HCT116 (cell line): ENCODE measurements at regions not wholly inside any gene's neighbourhood (a gene's known extent, or its start where the extent isn't known, plus 50 kb on each side); places are given as distances from the start of the nearest gene placed in this dataset.
"Not testable (repeated sequence)": the region's sequence is repeated elsewhere in the genome, so short reads cannot be mapped to it uniquely, and the experiment has no call there.

Source experiments
- ATAC-seq: fragments of 200-7000 bp; cut with Tn5 transposase; 2 replicates; pipeline ENCODE4 v1.9.1; 2020; ENCODE audit warnings: mild to moderate bottlenecking, moderate library complexity
- BruUV-seq: library from RNA; stranded (reverse); fragments of 400-500 nt; replicated peaks from 2 replicates; lab custom pipeline; 2021; lab: Mats Ljungman, UMichigan
- CTCF ChIA-PET: fragments of 300-600 bp; sonication (Branson Sonifier 250); formaldehyde crosslinking; loops from one replicate; lab custom pipeline; 2021; ENCODE audit warnings: antibody characterized with exemption; lab: Charles Lee
- POLR2A ChIA-PET: fragments of 300-600, 350-600 bp; sonication (Branson Sonifier 250); formaldehyde crosslinking; loops from one replicate; lab custom pipeline; 2021; ENCODE audit warnings: antibody characterized with exemption; lab: Charles Lee
- RAD21 ChIA-PET, 2 experiments: fragments of 300-600 bp; sonication (Branson Sonifier 250); formaldehyde crosslinking; loops; one replicate each; lab custom pipeline; 2023; ENCODE audit warnings: low total read pairs in 2 of 2; ENCODE audit not compliant: uncharacterized antibody in 2 of 2, unreplicated experiment in 2 of 2, low non-redundant PET in 1 of 2; lab: Charles Lee
- DNase-seq: peaks from one replicate; pipeline ENCODE4 v3.0.0-alpha.2; 2010; ENCODE audit warnings: low read depth, low spot score
- H2AFZ ChIP-seq: fragments of 200-600 bp; shearing (Covaris generic), sonication (generic); 2 replicates; pipeline ENCODE4 v1.6.1; 2017; ENCODE audit warnings: low read depth, mixed run types, mixed read lengths, antibody characterized with exemption, low read length; ENCODE audit not compliant: poor library complexity, severe bottlenecking
- H3K27ac ChIP-seq: 2 replicates; pipeline ENCODE4 v1.5.1; 2012; ENCODE audit warnings: low read depth, low read length
- H3K27me3 ChIP-seq: fragments of 200-600 bp; sonication (generic); 2 replicates; pipeline ENCODE4 v1.6.1; 2016; ENCODE audit warnings: mixed run types, low read length, mixed read lengths; ENCODE audit not compliant: insufficient read depth
- H3K36me3 ChIP-seq, 2 experiments: fragments of 200-500 bp in 1 of 2; fragments of 200-600 bp in 1 of 2; sonication (Bioruptor generic) in 1 of 2; sonication (generic) in 1 of 2; 2 replicates each; pipeline versions ENCODE4 v1.5.1 to v1.6.1; 2014 to 2016; ENCODE audit warnings: low read length in 2 of 2, inconsistent platforms in 1 of 2, mixed read lengths in 1 of 2, mixed run types in 1 of 2; ENCODE audit not compliant: insufficient read depth in 2 of 2, control insufficient read depth in 1 of 2
- H3K4me1 ChIP-seq, 2 experiments: fragments of 200-600 bp in 1 of 2; sonication (generic) in 1 of 2; 2 replicates each; pipeline versions ENCODE4 v1.5.1 to v1.6.1; 2012 to 2017; ENCODE audit warnings: low read length in 2 of 2, inconsistent platforms in 1 of 2, mild to moderate bottlenecking in 1 of 2, mixed read lengths in 1 of 2, mixed run types in 1 of 2, moderate library complexity in 1 of 2; ENCODE audit not compliant: insufficient read depth in 2 of 2, control insufficient read depth in 1 of 2
- H3K4me2 ChIP-seq: fragments of 200-600 bp; sonication (generic); 2 replicates; pipeline ENCODE4 v1.6.1; 2017; ENCODE audit warnings: mixed run types, low read length, mixed read lengths
- H3K4me3 ChIP-seq, 2 experiments: fragments of 200-600 bp in 1 of 2; sonication (generic) in 1 of 2; replicated peaks in 1 of 2; 2 replicates each; pipeline ENCODE4 v1.5.1; 2011 to 2016; ENCODE audit warnings: low read length in 2 of 2, control low read depth in 1 of 2, low read depth in 1 of 2, mild to moderate bottlenecking in 1 of 2, mixed read lengths in 1 of 2, mixed run types in 1 of 2
- H3K79me2 ChIP-seq: fragments of 200-600 bp; sonication (generic); 2 replicates; pipeline ENCODE4 v1.6.1; 2017; ENCODE audit warnings: mild to moderate bottlenecking, mixed run types, low read length, moderate library complexity, mixed read lengths; ENCODE audit not compliant: insufficient read depth
- H3K9ac ChIP-seq: fragments of 200-600 bp; sonication (generic); 2 replicates; pipeline ENCODE4 v1.6.1; 2016; ENCODE audit warnings: low read length, mixed read lengths
- H3K9me2 ChIP-seq: fragments of 200-600 bp; sonication (generic), shearing (Covaris generic); 2 replicates; pipeline ENCODE4 v1.6.1; 2017; ENCODE audit warnings: mixed run types, mild to moderate bottlenecking, moderate library complexity; ENCODE audit not compliant: insufficient read depth
- H3K9me3 ChIP-seq, 2 experiments: fragments of 200-500 bp in 1 of 2; fragments of 200-600 bp in 1 of 2; sonication (Bioruptor generic) in 1 of 2; sonication (generic) in 1 of 2; 2 replicates each; pipeline ENCODE4 v1.6.1; 2014 to 2017; ENCODE audit warnings: low read length in 2 of 2, mixed read lengths in 2 of 2, inconsistent platforms in 1 of 2, low read depth in 1 of 2, mild to moderate bottlenecking in 1 of 2, mixed run types in 1 of 2, moderate library complexity in 1 of 2; ENCODE audit not compliant: control insufficient read depth in 1 of 2, insufficient read depth in 1 of 2
- H4K20me1 ChIP-seq: fragments of 200-600 bp; sonication (generic), shearing (Covaris generic); 2 replicates; pipeline ENCODE4 v1.6.1; 2017; ENCODE audit warnings: mixed run types, mild to moderate bottlenecking, moderate library complexity; ENCODE audit not compliant: insufficient read depth
- CBX3 ChIP-seq: IDR thresholded peaks from 2 replicates; pipeline ENCODE4 v1.6.1; 2012; ENCODE audit warnings: low read depth
- RAD21 ChIP-seq: IDR thresholded peaks from 2 replicates; pipeline ENCODE4 v1.6.1; 2012; ENCODE audit warnings: low read depth, mild to moderate bottlenecking
- TCF7L2 ChIP-seq: IDR thresholded peaks from 2 replicates; pipeline ENCODE4 v1.7.0; 2011; ENCODE audit warnings: borderline replicate concordance, inconsistent platforms; ENCODE audit not compliant: insufficient read depth, insufficient read length; ENCODE audit errors: extremely low read depth
- intact Hi-C: fragments of 100-400 bp; cut with micrococcal nuclease; formaldehyde crosslinking; loops from 2 replicates; pipeline ENCODE4 v1.10.0; 2022
- TF ChIP-seq, protein P1 (sequence below), 3 experiments: fragments of 200-600 bp in 1 of 3; sonication (generic) in 1 of 3; IDR thresholded peaks in 2 of 3; conservative IDR thresholded peaks in 1 of 3; 2 replicates each; pipeline ENCODE4 v1.5.1; 2012 to 2017; ENCODE audit warnings: low read depth in 2 of 3, low read length in 2 of 3, antibody characterized with exemption in 1 of 3, borderline replicate concordance in 1 of 3, control low read depth in 1 of 3, mild to moderate bottlenecking in 1 of 3, mixed read lengths in 1 of 3, mixed run types in 1 of 3, moderate library complexity in 1 of 3; ENCODE audit not compliant: insufficient read depth in 1 of 3
- TF ChIP-seq, protein P2 (sequence below): IDR thresholded peaks from 2 replicates; pipeline ENCODE4 v1.6.1; 2012

DNA sequence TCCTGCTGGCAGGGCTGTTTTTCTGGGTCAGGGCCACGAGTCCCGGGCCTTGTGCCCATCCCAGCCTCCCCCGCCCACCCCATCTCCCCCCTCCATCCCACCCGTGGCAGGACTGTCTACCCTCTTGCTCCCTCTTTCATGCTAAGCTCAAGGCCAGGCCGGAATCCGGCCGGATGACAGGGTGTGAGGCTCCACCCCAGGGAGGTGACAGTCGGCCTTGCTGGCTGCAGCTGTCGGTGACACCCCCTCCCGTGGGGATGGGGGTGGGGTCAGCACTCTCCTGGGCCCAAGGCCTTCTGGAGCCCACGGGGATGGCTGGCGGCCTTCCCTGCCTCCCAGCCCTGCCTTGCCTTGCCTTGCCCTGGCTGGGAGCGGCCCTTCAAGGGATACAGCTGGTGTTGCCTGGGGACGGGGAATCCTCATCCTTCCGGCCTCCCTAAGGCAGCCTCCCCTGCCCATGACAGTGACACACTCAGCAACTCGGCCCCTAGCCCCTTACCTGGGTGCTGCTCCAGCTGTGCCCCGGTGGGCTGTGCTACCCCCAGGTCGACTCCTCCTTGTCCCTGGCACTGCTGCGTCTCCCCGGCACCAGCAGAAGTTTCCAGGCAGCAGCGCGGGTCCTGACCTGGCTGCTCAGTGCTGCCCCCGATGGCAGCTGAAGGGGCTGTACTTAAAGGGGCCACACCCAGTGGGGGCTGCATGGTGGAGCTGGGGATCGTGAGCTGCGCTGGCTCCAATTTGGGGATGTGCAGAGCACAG lies 303.9 kb downstream of the CCDC74A start:
- peak overlapping the region; percentile 61 for H2AFZ ChIP-seq
- DNase-seq (peak; percentile 55), ATAC-seq (peak; percentile 90)
- RAD21 ChIA-PET, H3K79me2 ChIP-seq, POLR2A ChIA-PET, BruUV-seq, H3K36me3 ChIP-seq, H3K9me3 ChIP-seq, H3K9ac ChIP-seq, H3K9me2 ChIP-seq, H3K27me3 ChIP-seq, H3K27ac ChIP-seq, H4K20me1 ChIP-seq: not testable (repeated sequence)
- H3K4me3 ChIP-seq: peak overlapping the region; percentile 51 to 62
- peak overlapping the region; percentile 87 for H3K4me2 ChIP-seq
- CTCF ChIA-PET: interaction anchor here (0.7 to 1.5 kb wide), 4 partner anchors 29 to 678 kb away, joined by 3 to 4 read pairs (median 3); no protein-coding TSS in a partner anchor
- intact Hi-C loops: loop anchor here (5.0 kb wide), 1 partner anchor 419 kb away; no protein-coding TSS in a partner anchor
- H3K4me1 ChIP-seq: peaks cover 3 to 11% of the 10 kb centered on the region in 2 experiments; a peak in 2 of 4 replicates
- TF ChIP-seq RAD21 (peak; percentile 30; the same call in 1 of the 2 replicates), CBX3 (0 out of 2 replicates have a peak, but pooled peaks have one; percentile 35), TCF7L2 (peak; percentile 56)
- TF ChIP-seq, protein P1, sequence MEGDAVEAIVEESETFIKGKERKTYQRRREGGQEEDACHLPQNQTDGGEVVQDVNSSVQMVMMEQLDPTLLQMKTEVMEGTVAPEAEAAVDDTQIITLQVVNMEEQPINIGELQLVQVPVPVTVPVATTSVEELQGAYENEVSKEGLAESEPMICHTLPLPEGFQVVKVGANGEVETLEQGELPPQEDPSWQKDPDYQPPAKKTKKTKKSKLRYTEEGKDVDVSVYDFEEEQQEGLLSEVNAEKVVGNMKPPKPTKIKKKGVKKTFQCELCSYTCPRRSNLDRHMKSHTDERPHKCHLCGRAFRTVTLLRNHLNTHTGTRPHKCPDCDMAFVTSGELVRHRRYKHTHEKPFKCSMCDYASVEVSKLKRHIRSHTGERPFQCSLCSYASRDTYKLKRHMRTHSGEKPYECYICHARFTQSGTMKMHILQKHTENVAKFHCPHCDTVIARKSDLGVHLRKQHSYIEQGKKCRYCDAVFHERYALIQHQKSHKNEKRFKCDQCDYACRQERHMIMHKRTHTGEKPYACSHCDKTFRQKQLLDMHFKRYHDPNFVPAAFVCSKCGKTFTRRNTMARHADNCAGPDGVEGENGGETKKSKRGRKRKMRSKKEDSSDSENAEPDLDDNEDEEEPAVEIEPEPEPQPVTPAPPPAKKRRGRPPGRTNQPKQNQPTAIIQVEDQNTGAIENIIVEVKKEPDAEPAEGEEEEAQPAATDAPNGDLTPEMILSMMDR (IDR thresholded peaks at IDR 0.05 in 2 of 3, conservative IDR thresholded peaks at IDR 0.05 in 1 of 3; ENCODE audit: borderline replicate concordance in 1 of 3, insufficient read depth in 1 of 3, low read depth in 2 of 3, low read length in 2 of 3): peak; percentile 39 to 89 (median 74); a peak in 5 of 6 replicates
- TF ChIP-seq, protein P2, sequence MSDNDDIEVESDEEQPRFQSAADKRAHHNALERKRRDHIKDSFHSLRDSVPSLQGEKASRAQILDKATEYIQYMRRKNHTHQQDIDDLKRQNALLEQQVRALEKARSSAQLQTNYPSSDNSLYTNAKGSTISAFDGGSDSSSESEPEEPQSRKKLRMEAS: 0 out of 2 replicates have a peak, but pooled peaks have one; percentile 25

DNA sequence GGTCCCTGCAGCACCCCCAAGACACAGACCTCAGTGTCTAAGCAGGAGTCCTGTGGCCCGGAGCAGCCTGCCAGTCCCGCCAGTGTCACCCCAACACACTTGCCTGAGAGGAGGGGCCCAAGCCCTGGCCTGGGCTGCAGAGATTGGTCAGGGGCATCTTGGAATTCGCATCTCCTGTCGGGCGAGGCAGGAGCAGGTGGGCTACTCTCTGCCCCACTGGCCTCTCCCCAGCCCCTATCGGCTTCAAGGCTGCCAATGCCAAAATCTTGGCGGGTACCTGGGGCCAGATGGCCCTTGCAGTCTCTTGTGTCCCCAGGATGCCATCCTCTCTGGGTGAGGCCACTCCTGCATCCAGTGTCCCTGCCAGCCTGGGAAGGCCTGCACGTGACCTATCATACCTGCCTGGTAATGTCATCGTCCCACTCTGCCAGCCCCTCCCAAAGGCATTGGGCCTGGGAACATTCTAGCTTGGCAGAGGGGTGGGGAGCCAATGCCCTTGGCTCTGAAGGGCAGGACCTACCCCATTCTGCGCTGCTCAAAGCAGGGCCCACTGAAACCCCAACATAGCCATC lies 304.6 kb downstream of the CCDC74A start:
- peak overlapping the region; percentile 87 for H3K4me2 ChIP-seq
- H3K9me2 ChIP-seq, DNase-seq, H3K79me2 ChIP-seq, H3K9ac ChIP-seq, H3K27ac ChIP-seq, H3K27me3 ChIP-seq, H3K9me3 ChIP-seq, H3K36me3 ChIP-seq, BruUV-seq, RAD21 ChIA-PET, H4K20me1 ChIP-seq, POLR2A ChIA-PET: not testable (repeated sequence)
- intact Hi-C loops: loop anchor here (5.0 kb wide), 1 partner anchor 420 kb away; no protein-coding TSS in a partner anchor
- H2AFZ ChIP-seq: peak overlapping the region; percentile 61
- H3K4me1 ChIP-seq: peaks cover 3 to 11% of the 10 kb centered on the region in 2 experiments; a peak in 2 of 4 replicates
- CTCF ChIA-PET: interaction anchor here (0.7 to 1.5 kb wide), 4 partner anchors 30 to 678 kb away, joined by 3 to 4 read pairs (median 3); no protein-coding TSS in a partner anchor
- H3K4me3 ChIP-seq: peak overlapping the region in 1 of 2 experiments; percentile 62; a peak in 2 of 4 replicates
- peak; percentile 26 for ATAC-seq

DNA sequence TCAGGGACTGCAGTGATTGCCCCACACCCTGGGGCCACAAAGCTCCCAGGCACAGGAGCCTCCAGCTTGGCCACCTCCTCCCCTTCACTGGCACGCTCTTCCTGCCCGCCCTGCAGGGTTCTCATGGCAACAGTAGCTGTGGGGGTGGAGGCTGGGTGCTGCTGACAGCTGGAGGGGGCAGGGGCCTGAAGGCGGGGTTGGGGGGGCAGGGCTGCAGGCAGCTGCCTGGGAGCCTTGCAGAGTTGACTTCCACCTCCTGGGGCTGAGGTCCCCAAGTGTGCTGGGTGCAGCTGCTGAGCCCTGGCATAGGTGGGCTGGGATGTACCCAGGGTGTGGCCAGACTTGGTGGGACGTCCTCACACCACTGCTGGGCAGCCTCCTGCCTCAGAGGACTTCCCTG lies 305.2 kb downstream of the CCDC74A start:
- DNase-seq, ATAC-seq, H3K27me3 ChIP-seq, CTCF ChIA-PET, H3K27ac ChIP-seq, H3K4me3 ChIP-seq, H3K9ac ChIP-seq, POLR2A ChIA-PET, H3K36me3 ChIP-seq, RAD21 ChIA-PET, H3K9me2 ChIP-seq, H2AFZ ChIP-seq, H3K79me2 ChIP-seq, H3K9me3 ChIP-seq, BruUV-seq, H4K20me1 ChIP-seq, H3K4me2 ChIP-seq: not testable (repeated sequence)
- intact Hi-C loops: loop anchor here (5.0 kb wide), 1 partner anchor 421 kb away; no protein-coding TSS in a partner anchor
- H3K4me1 ChIP-seq: peaks cover 3 to 11% of the 10 kb centered on the region in 2 experiments; a peak in 2 of 4 replicates
